ENCODE measurements at regions not wholly inside any gene's neighbourhood (a gene's known extent, or its start where the extent isn't known, plus 50 kb on each side); places are given as distances from the start of the nearest gene placed in this dataset.

- DNase-seq (ENCODE audit: insufficient read length), result no peak
- TF ChIP-seq POLR2A (IDR thresholded peaks at IDR 0.05; ENCODE audit: low read depth, low read length) (no peak), TAF1 (IDR thresholded peaks at IDR 0.05; ENCODE audit: borderline replicate concordance, low read depth, low read length) (no peak), POLR2AphosphoS5 (IDR thresholded peaks at IDR 0.05; ENCODE audit: low read depth, low read length) (no peak)
- FAIRE-seq, result no peak
Measured at GRCh38 chr11:69879729-69880005, 60.5 kb upstream of the FGF3 start.

- DNase-seq (ENCODE audit: insufficient read length) (no peak), FAIRE-seq (no peak)
- TF ChIP-seq TAF1 (IDR thresholded peaks at IDR 0.05; ENCODE audit: borderline replicate concordance, low read depth, low read length) (no peak), POLR2A (IDR thresholded peaks at IDR 0.05; ENCODE audit: low read depth, low read length) (no peak), POLR2AphosphoS5 (IDR thresholded peaks at IDR 0.05; ENCODE audit: low read depth, low read length) (no peak)
Measured at GRCh38 chr11:69880041-69880825, 61.0 kb upstream of the FGF3 start.

GRCh38 chr11:69880826-69881445 lies 61.7 kb upstream of the FGF3 start:
- FAIRE-seq (no peak), DNase-seq (ENCODE audit: insufficient read length) (no peak)
- TF ChIP-seq POLR2AphosphoS5 (IDR thresholded peaks at IDR 0.05; ENCODE audit: low read depth, low read length) (no peak), POLR2A (IDR thresholded peaks at IDR 0.05; ENCODE audit: low read depth, low read length) (no peak), TAF1 (IDR thresholded peaks at IDR 0.05; ENCODE audit: borderline replicate concordance, low read depth, low read length) (no peak)

GRCh38 chr11:69881467-69882269 lies 62.5 kb upstream of the FGF3 start:
- FAIRE-seq (no peak), DNase-seq (ENCODE audit: insufficient read length) (no peak)
- TF ChIP-seq POLR2A (IDR thresholded peaks at IDR 0.05; ENCODE audit: low read depth, low read length) (no peak), TAF1 (IDR thresholded peaks at IDR 0.05; ENCODE audit: borderline replicate concordance, low read depth, low read length) (no peak), POLR2AphosphoS5 (IDR thresholded peaks at IDR 0.05; ENCODE audit: low read depth, low read length) (no peak)

GRCh38 chr11:69882270-69882608 lies 63.0 kb upstream of the FGF3 start:
- DNase-seq (ENCODE audit: insufficient read length), result no peak
- no peak for FAIRE-seq
- TF ChIP-seq POLR2A (IDR thresholded peaks at IDR 0.05; ENCODE audit: low read depth, low read length), result no peak
- no peak for TF ChIP-seq POLR2AphosphoS5 (IDR thresholded peaks at IDR 0.05; ENCODE audit: low read depth, low read length)
- TF ChIP-seq TAF1 (IDR thresholded peaks at IDR 0.05; ENCODE audit: borderline replicate concordance, low read depth, low read length), result no peak

GRCh38 chr11:69883292-69884255 lies 64.4 kb upstream of the FGF3 start:
- no peak for TF ChIP-seq POLR2AphosphoS5 (IDR thresholded peaks at IDR 0.05; ENCODE audit: low read depth, low read length)
- TF ChIP-seq TAF1 (IDR thresholded peaks at IDR 0.05; ENCODE audit: borderline replicate concordance, low read depth, low read length), result no peak
- no peak for TF ChIP-seq POLR2A (IDR thresholded peaks at IDR 0.05; ENCODE audit: low read depth, low read length)
- FAIRE-seq (no peak), DNase-seq (ENCODE audit: insufficient read length) (no peak)

GRCh38 chr11:69884286-69884685 lies 65.1 kb upstream of the FGF3 start:
- TF ChIP-seq TAF1 (IDR thresholded peaks at IDR 0.05; ENCODE audit: borderline replicate concordance, low read depth, low read length), result no peak
- TF ChIP-seq POLR2AphosphoS5 (IDR thresholded peaks at IDR 0.05; ENCODE audit: low read depth, low read length), result no peak
- TF ChIP-seq POLR2A (IDR thresholded peaks at IDR 0.05; ENCODE audit: low read depth, low read length), result no peak
- DNase-seq (ENCODE audit: insufficient read length) (no peak), FAIRE-seq (no peak)

- TF ChIP-seq TAF1 (IDR thresholded peaks at IDR 0.05; ENCODE audit: borderline replicate concordance, low read depth, low read length), result no peak
- TF ChIP-seq POLR2A (IDR thresholded peaks at IDR 0.05; ENCODE audit: low read depth, low read length), result no peak
- TF ChIP-seq POLR2AphosphoS5 (IDR thresholded peaks at IDR 0.05; ENCODE audit: low read depth, low read length), result no peak
- DNase-seq (ENCODE audit: insufficient read length) (no peak), FAIRE-seq (no peak)
Measured at GRCh38 chr11:69884751-69885150, 65.5 kb upstream of the FGF3 start.

- TF ChIP-seq TAF1 (IDR thresholded peaks at IDR 0.05; ENCODE audit: borderline replicate concordance, low read depth, low read length), result no peak
- TF ChIP-seq POLR2AphosphoS5 (IDR thresholded peaks at IDR 0.05; ENCODE audit: low read depth, low read length), result no peak
- TF ChIP-seq POLR2A (IDR thresholded peaks at IDR 0.05; ENCODE audit: low read depth, low read length), result no peak
- DNase-seq (ENCODE audit: insufficient read length) (no peak), FAIRE-seq (no peak)
Measured at GRCh38 chr11:69887330-69887729, 68.1 kb upstream of the FGF3 start.

GRCh38 chr11:69887841-69888427 lies 68.7 kb upstream of the FGF3 start:
- DNase-seq (ENCODE audit: insufficient read length) (no peak), FAIRE-seq (no peak)
- TF ChIP-seq TAF1 (IDR thresholded peaks at IDR 0.05; ENCODE audit: borderline replicate concordance, low read depth, low read length), result no peak
- no peak for TF ChIP-seq POLR2AphosphoS5 (IDR thresholded peaks at IDR 0.05; ENCODE audit: low read depth, low read length)
- TF ChIP-seq POLR2A (IDR thresholded peaks at IDR 0.05; ENCODE audit: low read depth, low read length), result no peak
